Activated CD4-positive, alpha-beta T cell treated with anti-CD3 and anti-CD28 coated beads, Interleukin-2, amount 50 U/mL, for 16 hours (primary cell): ENCODE measurements at regions not wholly inside any gene's neighbourhood (a gene's known extent, or its start where the extent isn't known, plus 50 kb on each side); places are given as distances from the start of the nearest gene placed in this dataset.

Experiments used
- DNase-seq: peaks from one replicate; pipeline ENCODE4 v3.0.0-alpha.2; 2020

DNA sequence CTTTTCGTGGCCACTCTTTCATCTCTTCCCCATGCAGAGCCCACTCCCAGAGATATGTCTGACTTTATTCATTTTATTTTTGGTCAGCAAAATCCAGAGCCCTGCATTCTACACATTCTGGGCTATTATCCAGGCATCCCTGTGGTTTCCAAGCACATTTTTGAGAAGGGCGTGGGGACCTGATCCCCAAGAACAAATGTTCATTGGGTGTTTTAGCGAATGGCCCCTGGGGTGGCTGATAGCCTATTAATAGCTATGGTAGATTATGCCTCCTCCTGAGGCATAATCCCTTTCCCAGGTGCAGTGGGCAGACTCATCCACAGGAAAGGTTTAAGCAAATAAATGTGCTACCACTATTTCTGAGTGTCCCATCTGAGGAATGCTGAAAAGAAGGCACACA lies 511.8 kb upstream of the USP24 start:
- no peak for DNase-seq

DNA sequence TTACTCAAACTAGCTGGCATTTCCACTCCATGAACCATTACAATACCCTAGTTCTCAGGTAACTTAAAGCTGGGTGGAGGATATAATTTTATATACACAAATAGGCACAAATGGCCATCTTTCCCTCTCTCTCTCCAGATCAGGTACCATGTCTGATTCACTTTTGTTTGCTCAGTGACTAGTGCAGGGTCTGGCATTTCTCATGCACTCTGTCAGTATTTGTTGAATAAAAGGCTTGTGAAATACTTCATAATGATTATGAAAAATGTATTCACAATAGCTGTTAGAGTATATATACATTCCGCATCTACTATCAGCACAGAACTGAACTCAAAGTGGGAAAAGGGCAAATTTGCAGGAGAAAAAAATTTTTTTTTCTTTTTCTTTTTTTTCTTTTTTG lies 510.2 kb upstream of the USP24 start:
- DNase-seq, result no peak

DNA sequence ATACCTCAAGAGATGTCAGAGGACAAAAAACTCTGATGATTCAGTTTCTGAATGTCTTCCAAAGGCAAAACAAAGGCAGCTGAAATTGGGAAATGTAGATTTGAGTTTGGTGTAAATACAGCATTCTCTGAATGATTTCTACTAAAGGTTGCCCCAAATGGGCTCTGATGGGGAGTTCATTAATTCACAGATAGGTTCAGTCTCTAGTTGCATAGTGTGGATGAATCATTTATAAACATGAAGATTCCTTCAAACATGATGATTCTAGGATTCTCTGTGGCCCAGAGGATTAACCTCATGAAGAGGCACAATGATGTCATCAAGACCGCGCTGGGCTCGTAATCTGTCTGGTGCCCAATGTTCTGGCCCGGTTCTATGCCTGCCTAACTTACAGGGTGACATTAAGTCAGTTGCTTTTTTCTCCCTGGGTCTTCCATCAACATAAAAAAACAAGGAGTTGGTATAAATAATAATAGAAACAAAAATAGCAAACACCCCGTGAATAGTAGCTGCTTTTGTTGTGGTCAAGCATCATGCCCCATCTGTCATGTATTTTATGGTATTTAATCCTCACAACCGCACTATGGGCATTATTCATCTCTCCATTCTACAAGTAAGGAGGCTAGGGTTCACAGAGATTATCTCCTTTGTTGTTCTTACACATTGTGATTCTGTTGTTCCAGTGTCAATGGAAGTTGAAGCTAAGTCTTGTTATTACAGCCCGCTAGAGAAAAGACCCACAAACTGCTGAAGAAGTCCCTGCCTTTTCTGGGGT lies 509.6 kb upstream of the USP24 start:
- DNase-seq, result no peak

DNA sequence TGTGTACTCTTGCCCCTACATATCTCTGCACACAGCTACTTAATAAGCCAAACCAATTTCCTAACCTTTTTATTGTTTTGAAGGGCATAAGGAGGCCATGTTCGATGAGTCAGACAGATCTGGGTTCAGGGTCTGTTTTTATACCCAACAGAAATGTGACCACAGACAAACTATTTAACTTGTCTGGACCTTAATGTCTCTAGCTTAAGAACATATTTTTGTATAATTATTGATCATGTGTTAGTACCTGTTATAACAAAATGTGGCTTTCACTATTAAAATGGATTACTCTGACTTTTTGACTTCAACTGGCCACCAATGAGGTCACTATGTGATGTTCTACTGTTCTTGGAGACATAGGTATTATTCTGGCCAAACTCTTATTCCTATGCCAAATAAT lies 507.8 kb upstream of the USP24 start:
- DNase-seq, result no peak

DNA sequence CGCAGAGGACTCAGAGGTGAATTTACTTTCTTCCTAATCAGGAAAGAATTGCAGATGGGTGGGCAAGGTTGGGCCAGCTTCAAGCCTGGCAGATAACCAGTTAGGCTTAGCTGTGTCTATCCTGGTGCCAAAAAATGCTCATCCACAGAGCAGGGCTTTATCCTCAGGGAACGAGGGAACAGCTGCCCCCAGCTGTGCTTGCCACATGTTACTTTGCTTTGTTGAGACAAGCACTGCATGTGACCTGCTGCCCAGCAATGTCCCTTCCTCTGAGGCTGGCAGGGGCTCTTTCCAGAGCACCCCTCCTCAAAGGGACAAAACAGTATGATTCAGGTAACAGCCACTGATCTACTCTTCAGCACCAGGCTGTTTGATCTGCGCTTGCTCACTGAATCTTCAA lies 505.1 kb upstream of the USP24 start:
- no peak for DNase-seq

DNA sequence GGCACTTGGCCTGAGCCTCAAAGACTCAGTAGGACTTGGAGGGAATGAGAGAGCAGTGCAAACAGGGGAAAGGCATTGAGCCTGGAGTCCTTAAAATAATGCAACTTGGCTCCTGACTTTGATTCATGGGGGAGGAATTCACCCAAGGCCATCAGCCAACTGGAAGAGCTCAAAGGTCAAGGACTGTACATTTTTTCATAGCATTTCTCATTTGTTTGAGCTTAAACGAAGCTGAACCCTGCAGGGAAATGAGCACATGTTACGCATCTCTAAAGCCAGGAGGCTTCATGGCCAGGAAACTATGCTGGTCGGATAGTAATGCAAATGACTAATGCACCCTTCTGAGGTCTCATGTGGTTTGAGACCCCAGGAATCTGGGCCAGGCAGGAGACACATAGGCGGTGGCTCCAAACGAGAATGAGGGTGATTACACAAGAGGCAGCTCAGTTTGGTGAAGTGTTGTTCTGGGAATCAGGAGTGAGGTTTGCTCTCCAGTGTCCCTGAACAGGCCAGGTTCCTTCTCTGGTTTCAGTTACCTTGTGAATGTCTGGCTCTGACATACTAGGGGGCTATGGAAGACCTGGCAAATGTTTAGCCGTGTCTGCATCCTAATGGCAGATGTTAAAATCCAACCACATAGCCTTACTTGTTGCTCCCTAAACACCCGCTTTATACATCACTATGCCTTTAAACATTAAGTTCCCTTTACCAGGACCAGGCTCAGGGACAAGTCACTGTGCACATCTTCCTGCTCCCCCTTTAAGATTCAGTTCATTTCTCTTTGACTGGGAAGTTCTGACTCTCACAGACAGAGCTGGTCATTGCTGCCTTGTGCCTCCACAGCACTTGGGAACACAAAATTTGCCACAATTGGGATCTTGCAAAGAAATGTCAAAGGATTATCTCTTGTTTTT lies 503.9 kb upstream of the USP24 start:
- DNase-seq, result no peak

DNA sequence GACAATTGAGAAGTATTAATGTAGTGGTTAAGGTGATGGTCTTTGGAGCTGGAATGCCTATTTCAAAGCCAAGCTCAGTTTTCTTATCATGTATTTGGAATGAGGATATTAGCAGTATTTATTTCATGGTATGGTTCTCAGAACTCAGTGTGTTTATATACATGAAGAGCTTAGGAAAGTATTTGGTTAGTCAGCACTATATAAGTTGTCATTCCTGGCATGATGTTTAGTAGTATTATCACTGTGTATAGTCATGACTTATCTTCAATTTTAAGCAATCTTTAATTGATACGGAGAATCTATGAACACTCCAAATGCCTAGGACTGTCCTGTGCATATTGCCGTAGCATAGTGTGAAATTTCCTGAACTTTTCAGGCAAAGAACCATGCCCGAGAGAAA lies 501.9 kb upstream of the USP24 start:
- DNase-seq, result no peak

DNA sequence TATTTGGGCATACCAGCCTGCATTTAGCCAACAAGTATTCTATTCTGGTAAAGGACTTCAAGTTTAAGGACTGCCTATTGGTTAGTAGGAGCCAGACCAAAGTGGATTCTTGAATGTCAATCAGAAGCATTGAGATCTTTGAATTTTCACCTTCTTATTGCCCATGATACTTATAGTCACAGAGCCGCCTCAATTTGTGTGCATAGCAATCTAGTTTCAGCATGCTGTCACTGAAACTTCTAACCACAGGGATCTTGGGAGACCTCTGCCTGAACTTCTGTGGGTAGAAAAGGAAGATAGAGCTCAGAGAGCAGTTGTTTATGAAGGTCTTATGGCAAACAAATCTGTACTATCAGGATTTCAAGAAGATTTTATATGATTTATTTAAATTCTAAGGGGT lies 501.4 kb upstream of the USP24 start:
- DNase-seq, result no peak

DNA sequence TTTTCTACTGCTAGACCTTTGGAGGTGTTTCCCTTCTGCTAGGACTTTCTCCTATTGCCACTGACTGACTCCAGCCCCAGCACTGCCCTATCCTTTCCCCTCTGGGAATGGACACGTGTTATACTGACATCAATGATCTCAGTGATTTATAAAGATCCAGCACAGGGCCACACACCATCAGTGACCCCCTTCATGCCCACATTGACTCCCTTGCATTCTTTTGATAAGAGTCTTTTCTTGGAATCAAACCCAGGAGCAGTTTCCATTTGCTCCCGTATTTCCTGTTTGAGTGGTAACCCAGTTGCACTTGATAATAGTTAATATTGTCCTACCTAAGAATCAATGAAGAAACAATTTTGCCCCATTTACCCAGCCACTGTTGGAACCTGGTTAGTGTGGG lies 501.0 kb upstream of the USP24 start:
- DNase-seq, result no peak

DNA sequence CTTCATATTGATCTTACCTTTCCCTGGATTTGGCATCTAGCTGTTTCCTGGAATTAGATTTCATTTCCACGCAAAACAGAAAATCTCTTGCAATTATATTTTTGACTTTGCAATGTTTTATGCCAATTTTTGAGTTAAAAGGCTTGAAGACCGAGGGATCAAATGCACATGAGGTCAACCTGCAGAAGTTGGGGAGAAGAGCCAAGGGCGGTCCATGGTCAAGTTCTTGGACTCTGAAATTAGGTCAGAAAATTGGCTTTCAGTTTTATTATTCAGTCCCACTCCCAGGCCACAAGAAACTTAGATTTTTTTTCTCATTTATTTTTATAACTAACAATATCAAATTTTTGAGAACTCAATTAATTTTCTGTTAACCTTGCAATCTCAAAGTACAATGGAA lies 499.1 kb upstream of the USP24 start:
- no peak for DNase-seq

DNA sequence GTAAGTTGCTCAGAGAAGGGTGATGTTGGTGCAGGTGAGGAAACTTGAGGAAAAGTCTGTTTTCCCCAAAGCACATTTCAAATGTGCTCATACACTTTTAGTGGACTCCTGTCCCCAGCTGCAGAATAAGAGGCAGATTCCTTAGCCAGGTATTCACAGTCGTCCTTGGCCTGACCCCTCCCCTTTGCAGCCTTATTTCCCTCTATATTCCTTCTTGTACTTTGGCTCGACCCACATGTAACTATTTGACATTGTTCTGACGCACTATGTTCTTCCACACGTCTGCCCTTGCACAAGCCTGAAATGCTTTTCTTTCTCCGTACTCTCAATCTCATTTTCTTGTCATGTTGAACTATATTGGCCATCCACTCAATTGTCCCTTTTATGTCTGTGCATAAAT lies 498.4 kb upstream of the USP24 start:
- DNase-seq, result no peak

DNA sequence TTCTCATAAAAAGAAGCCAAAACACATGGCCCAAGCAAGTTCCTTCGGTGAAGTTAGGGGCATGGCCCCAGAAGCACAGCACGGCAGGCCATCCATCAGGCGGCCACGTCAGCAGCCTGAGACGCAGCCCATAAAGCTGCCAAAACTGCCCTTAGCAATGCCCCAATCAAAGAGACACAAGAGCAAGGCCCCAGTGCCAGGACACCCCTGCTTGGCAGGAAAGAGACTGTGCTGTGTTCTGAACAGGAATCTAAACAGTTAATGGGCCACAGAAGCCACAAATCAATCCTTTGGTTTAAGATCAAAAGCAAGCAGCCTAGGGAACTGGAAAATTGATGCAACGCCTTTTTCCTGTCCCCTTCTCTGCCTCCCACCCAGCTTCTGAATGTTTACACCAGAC lies 497.0 kb upstream of the USP24 start:
- no peak for DNase-seq

DNA sequence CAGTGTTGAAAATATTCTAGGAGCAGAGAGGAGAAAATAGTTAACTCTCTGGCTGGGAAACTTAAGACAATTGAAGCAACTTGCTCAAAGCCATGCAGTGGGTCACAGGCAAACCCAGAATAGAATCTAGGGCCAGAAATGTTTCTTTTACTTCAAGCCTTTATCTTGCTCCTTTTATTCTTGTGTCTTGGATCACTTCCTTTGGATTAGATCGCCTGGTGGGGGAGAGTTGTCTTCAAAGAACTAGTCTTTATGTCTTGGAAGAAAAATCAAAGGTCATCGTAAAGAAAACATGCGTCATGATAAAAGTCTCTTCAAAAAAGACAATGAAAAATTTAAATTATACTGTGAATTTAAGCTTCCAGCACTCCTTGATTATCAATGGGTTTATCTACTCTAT lies 493.6 kb upstream of the USP24 start:
- DNase-seq, result no peak

DNA sequence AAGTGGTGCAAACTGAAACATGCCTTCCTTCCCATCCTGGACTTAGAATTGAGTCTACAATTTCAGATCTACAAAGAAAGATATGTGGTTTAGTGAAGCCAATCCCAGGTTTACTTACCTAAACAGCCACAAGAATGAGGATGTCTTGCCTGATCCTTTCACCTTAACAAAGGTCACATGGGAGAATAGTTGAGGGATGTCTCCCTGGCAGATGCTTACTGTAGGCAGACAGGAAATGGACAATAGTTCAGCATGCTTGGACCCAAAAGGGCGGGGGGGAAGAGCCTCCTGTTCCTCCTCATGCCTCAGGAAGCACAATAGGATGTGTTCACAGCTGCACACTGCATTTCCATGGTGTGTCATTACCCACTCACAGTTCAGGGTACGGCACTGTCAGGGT lies 492.7 kb upstream of the USP24 start:
- no peak for DNase-seq

DNA sequence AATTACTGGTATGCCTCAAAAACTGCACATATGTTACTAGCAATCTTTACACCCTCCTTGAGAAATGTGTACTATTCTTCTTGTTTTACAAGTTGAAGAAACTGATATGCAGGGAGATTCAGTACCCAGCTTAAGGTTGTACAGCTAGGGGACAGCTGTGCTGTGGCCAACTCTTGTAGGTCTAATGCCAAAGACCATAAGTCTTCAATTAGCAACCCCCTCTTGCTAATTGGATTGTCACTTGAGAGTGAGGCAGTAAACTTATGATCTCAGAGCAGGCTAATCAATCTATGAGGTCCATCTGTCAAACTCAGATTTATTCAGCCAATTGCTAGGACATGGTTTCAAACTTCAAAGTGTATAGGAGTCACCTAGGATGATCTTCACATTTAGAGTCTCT lies 492.0 kb upstream of the USP24 start:
- DNase-seq, result no peak

DNA sequence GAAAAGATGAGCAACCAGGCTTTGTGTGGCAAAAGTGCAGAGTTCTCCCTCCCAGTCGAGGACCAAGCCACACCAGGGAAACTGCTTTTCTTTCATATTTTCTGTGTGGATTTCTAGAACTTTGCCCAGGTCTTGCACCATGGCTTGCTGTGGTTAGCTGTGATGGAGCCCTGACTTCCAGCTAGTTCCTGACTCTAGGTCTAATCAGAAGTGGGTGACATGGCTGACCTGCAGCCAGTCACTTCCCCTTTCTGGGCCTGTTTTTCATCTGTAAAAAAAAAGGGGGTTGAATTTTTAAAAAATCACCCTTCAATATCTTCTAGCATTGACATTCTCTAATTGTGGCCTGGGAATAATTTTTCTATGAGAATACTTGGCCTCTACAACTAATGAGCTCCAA lies 491.2 kb upstream of the USP24 start:
- DNase-seq, result no peak

DNA sequence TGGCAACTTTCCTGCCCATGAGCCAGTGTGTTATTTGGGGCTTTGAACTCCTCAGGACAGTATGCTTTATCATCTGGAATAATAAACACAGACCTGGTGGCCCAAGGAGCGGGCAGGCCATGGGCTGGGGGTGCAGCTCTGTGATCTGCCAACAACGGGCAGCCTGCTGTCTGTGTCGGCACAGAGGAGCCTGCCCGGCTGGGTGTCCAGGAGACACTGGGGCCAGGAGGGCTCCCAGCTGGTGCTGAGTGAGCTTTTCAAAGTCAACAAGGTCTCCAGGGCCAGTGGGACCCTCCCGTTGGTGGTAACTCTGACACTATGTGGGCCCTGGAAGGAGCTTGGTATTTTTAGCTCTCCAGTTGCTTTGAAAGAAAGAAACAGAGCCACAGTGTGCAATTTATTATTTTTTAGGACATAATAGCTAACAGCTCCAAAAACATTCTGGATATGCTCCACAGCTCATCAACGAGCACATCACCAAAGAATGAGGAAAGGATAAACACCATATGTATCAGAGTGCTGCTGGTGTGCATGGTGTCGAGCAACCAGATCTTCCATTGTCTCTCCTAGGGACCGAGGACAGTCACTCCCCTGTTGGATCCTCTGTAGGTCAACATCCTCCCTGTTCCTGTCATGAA lies 488.7 kb upstream of the USP24 start:
- no peak for DNase-seq

DNA sequence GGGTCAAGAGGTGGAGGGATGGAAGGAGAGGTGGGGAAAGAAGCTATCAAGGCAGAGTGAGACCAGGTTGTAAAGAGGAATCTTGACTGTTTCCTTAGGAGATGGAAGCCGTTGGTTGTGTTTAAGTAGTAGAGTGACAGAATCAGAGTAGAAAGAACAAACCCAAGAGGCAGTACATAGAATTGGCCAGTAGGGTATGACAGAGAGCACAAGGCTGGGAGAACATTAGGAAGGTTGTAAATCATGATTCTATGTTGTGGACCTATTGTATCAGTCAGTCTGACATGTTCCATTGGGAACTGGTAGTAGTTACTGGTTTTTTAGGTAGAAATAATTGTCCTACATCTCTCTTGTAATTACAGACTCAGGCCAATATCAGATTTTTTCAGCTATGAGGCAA lies 486.9 kb upstream of the USP24 start:
- DNase-seq, result peak; percentile 8

DNA sequence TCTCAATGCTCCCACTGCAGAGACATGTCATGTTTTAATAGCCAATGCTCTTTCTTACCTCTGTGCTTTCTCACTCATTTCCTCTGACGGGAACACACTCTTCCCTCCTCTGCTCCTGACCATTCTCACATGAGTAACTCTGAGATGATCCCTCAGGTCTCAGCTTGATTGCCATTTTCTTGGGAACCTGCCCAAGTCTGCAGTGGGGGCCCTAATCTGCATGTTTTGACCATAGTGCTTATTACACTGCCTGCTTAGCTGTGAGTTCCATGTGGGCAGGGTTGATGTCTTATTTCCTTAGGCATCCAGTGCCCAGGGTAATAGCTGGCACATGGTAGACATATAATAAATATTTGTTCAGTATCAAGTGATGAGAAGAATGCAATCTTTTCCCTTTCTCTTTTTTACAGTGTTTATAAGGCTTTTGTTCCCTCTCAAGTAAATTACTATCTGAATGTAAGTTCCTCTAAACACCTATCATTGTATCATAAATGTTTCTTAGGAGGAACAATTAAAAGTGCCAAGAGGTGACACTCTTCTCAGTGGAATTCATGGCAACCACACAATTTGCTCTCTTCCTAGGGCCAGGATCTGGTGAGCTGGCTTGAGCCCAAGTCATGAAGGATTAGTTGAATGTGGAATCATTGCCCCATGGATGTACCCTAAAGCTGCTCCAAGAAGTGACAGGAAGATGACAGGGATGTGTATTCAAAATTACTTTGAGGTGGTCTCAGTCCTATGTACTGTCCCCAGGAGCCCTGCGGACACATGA lies 485.4 kb upstream of the USP24 start:
- DNase-seq, result no peak

DNA sequence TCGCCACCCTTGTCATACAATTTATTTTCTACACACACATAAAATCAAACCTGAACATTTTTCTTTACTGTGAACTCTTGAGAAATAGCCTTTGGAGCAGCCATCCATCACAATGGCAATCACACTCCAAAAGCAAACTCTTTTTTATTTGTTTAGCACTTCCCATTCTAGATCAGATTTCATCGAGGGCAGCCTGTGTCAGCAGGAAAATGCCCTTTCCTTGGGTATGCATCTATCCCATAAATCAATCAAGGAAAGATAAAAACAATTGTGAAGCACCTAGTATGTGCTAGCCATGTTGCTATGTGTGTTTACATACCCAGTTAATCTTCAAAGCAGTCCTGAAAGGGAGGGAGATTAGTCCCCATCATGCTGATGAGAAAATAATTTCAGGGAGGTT lies 484.1 kb upstream of the USP24 start:
- DNase-seq, result no peak

DNA sequence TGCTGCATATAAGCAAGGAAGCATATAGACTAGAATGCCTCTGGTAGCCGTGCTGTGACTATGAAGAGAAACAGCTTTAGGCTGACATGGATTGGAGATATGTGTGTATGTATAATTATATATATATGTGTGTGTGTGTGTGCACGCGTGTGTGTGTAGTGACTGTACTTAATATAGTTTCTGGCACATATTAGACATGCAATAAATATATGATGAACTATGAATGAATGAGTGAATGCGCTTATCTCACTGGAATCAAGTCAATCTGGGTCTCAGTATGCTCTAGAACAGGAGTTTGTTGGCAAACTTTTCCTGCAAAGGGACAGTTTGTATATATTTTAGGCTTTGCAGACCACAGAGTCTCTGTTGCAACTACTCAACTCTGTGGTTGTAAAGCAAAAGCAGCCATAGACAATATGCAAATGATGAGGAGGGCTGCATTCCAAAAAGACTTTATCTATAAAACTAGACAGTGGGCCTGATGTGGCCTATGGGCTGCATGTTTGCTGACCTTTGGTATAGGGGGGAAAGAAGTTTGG lies 482.9 kb upstream of the USP24 start:
- no peak for DNase-seq

DNA sequence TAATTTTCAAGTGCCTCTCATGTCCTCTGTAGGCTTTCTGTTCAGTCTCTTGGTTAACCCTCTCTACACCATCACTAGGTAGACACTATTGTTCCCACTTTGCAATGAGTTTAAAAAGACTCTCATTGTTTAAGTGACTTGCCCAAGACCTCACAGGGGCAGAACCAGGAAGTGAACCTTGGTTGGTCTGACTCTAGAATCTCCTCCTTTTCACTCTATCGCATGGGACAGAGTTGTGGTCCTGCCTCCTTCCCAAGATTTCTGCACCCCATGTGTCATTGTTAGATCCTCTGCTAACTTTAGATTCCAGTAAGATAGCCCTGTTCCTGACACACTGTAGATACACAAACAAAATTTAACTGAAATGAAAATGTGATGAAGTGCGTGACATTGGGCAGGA lies 481.7 kb upstream of the USP24 start:
- DNase-seq, result no peak

DNA sequence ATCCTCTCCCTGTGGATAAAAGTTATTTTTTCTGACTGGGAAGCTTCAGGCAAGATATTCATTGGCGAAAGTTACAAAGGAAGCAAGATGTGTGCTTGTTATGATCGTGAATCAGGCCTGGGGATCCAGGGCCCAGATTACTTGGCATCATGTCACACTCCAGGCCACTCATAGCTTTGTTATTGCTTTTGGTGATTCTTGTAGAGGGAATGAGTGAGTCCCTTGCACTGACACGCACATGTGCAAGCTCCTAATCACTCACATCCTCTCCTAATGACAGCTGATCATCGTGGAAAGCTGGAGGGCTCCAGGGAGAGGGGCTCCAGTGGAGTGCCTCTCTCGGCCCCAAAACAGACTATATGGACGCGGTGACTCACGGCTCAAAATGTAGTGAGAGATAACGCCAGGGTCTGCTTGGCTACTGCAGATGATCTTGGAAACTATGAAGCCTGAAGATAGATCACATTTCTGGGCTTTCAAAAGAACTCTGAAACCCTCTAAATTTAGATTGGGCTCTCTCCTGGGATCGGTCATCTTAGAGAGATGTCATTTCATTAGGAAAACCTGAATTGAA lies 481.1 kb upstream of the USP24 start:
- no peak for DNase-seq
